SU-DHL-6 (cell line): ENCODE measurements at regions not wholly inside any gene's neighbourhood (a gene's known extent, or its start where the extent isn't known, plus 50 kb on each side); places are given as distances from the start of the nearest gene placed in this dataset.

Source experiments
- EZH2phosphoT487 ChIP-seq: fragments of 200-600 bp; sonication (generic), shearing (Covaris generic); conservative IDR thresholded peaks from 2 replicates; pipeline ENCODE4 v1.6.1; 2018; ENCODE audit warnings: mild to moderate bottlenecking, antibody characterized with exemption, low read length, moderate library complexity, mixed read lengths
- TF ChIP-seq, protein P1 (sequence below): fragments of 200-600 bp; sonication (generic); IDR thresholded peaks from one replicate; pipeline ENCODE4 v1.5.1; 2017; ENCODE audit warnings: antibody characterized with exemption, mild to moderate bottlenecking, low read length, moderate library complexity; ENCODE audit not compliant: insufficient read depth, poor library complexity, severe bottlenecking

- TF ChIP-seq, protein P1, sequence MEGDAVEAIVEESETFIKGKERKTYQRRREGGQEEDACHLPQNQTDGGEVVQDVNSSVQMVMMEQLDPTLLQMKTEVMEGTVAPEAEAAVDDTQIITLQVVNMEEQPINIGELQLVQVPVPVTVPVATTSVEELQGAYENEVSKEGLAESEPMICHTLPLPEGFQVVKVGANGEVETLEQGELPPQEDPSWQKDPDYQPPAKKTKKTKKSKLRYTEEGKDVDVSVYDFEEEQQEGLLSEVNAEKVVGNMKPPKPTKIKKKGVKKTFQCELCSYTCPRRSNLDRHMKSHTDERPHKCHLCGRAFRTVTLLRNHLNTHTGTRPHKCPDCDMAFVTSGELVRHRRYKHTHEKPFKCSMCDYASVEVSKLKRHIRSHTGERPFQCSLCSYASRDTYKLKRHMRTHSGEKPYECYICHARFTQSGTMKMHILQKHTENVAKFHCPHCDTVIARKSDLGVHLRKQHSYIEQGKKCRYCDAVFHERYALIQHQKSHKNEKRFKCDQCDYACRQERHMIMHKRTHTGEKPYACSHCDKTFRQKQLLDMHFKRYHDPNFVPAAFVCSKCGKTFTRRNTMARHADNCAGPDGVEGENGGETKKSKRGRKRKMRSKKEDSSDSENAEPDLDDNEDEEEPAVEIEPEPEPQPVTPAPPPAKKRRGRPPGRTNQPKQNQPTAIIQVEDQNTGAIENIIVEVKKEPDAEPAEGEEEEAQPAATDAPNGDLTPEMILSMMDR, result no peak
- no peak for TF ChIP-seq EZH2phosphoT487
Measured at GRCh38 chr3:191972714-191973398, 511.9 kb downstream of the PYDC2 start.
